Glomerular visceral epithelial cell (primary cell): ENCODE measurements at regions not wholly inside any gene's neighbourhood (a gene's known extent, or its start where the extent isn't known, plus 50 kb on each side); places are given as distances from the start of the nearest gene placed in this dataset.

Experiments
- DNase-seq: peaks from one replicate; pipeline ENCODE4 v3.0.0-alpha.2; 2016; ENCODE audit errors: extremely low spot score

- DNase-seq = no peak
Measured at GRCh38 chrX:97766501-97767095, 882.9 kb downstream of the RPA4 start.

GRCh38 chrX:97787311-97787710 is 903.6 kb downstream of the RPA4 start:
- DNase-seq = no peak

- DNase-seq = no peak
Measured at GRCh38 chrX:97787849-97788248, 904.1 kb downstream of the RPA4 start.

- peak; percentile 15 for DNase-seq
Measured at GRCh38 chrX:97790850-97791249, 907.1 kb downstream of the RPA4 start.

- DNase-seq = no peak
Measured at GRCh38 chrX:97797076-97797475, 913.4 kb downstream of the RPA4 start.

GRCh38 chrX:97806238-97806637 is 922.5 kb downstream of the RPA4 start:
- DNase-seq = peak; percentile 21

- DNase-seq = no peak
Measured at GRCh38 chrX:97806946-97807345, 923.2 kb downstream of the RPA4 start.

GRCh38 chrX:97820170-97820569 is 936.5 kb downstream of the RPA4 start:
- DNase-seq = no peak

- DNase-seq = no peak
Measured at GRCh38 chrX:97828471-97828870, 944.8 kb downstream of the RPA4 start.

GRCh38 chrX:97835969-97836368 is 952.3 kb downstream of the RPA4 start:
- no peak for DNase-seq

GRCh38 chrX:97841544-97842179 is 958.0 kb downstream of the RPA4 start:
- no peak for DNase-seq

- no peak for DNase-seq
Measured at GRCh38 chrX:97842468-97843199, 958.9 kb downstream of the RPA4 start.

GRCh38 chrX:97843200-97843811 is 959.6 kb downstream of the RPA4 start:
- no peak for DNase-seq

GRCh38 chrX:97844161-97844560 is 960.5 kb downstream of the RPA4 start:
- no peak for DNase-seq

- DNase-seq = no peak
Measured at GRCh38 chrX:97844943-97845342, 961.2 kb downstream of the RPA4 start.

- DNase-seq = no peak
Measured at GRCh38 chrX:97845451-97845850, 961.7 kb downstream of the RPA4 start.

GRCh38 chrX:97846228-97846627 is 962.5 kb downstream of the RPA4 start:
- DNase-seq = no peak

- DNase-seq = no peak
Measured at GRCh38 chrX:97846718-97847237, 963.1 kb downstream of the RPA4 start.

GRCh38 chrX:97847885-97848679 is 964.4 kb downstream of the RPA4 start:
- no peak for DNase-seq

GRCh38 chrX:97849951-97850350 is 966.2 kb downstream of the RPA4 start:
- no peak for DNase-seq

GRCh38 chrX:97850911-97851310 is 967.2 kb downstream of the RPA4 start:
- peak; percentile 4 for DNase-seq

GRCh38 chrX:97854086-97854485 is 970.4 kb downstream of the RPA4 start:
- no peak for DNase-seq
